ENCODE measurements at regions not wholly inside any gene's neighbourhood (a gene's known extent, or its start where the extent isn't known, plus 50 kb on each side); places are given as distances from the start of the nearest gene placed in this dataset.
"Not testable (repeated sequence)": the region's sequence is repeated elsewhere in the genome, so short reads cannot be mapped to it uniquely, and the experiment has no call there.

DNA sequence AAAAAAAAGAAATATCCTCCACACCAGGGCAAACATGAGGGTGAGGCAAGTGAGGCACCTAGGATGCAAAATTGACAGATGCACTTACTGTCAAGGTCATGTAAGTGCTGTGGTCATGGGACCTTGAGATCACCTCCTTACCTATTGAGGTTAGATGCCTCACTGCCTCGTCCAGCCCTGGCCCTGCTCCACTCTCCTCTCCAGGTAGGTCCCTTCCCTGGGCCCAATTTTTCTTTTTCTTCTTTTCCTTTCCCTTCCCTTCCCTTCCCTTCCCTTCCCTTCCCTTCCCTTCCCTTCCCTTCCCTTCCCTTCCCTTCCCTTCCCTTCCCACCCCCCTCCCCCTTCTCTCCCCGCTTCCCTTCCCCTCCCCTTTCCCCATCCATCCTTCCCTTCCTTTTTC lies 71.1 kb upstream of the DLG1 start:
- no peaks in the 10 kb centered on the region for H3K9me3 ChIP-seq (ENCODE audit: control insufficient read depth, insufficient read depth, low read depth, low read length)
- H3K36me3 ChIP-seq (ENCODE audit: control insufficient read depth, insufficient read depth, low read length) = no peaks in the 10 kb centered on the region
- peaks cover 37% of the 10 kb centered on the region for H3K4me1 ChIP-seq (ENCODE audit: control insufficient read depth, insufficient read depth, low read length)
- no peak overlapping the region for H3K27ac ChIP-seq (ENCODE audit: low read depth, low read length)
- no peak overlapping the region for H3K4me3 ChIP-seq (ENCODE audit: low read depth, low read length)
- no peaks in the 10 kb centered on the region for H3K27me3 ChIP-seq (ENCODE audit: control insufficient read depth, insufficient read depth, low read length)
- no peak overlapping the region for H3K9ac ChIP-seq (ENCODE audit: low read length)

- Histone ChIP-seq H3K27ac (ENCODE audit: low read depth, low read length) (no peak overlapping the region), H3K27me3 (ENCODE audit: control insufficient read depth, insufficient read depth, low read length) (no peaks in the 10 kb centered on the region), H3K9me3 (ENCODE audit: control insufficient read depth, insufficient read depth, low read depth, low read length) (no peaks in the 10 kb centered on the region), H3K9ac (ENCODE audit: low read length) (no peak overlapping the region), H3K4me1 (ENCODE audit: control insufficient read depth, insufficient read depth, low read length) (peaks cover 43% of the 10 kb centered on the region), H3K4me3 (ENCODE audit: low read depth, low read length) (no peak overlapping the region), H3K36me3 (ENCODE audit: control insufficient read depth, insufficient read depth, low read length) (no peaks in the 10 kb centered on the region)
Observed at GRCh38 chr3:197368821-197369220, 70.4 kb upstream of the DLG1 start.

DNA sequence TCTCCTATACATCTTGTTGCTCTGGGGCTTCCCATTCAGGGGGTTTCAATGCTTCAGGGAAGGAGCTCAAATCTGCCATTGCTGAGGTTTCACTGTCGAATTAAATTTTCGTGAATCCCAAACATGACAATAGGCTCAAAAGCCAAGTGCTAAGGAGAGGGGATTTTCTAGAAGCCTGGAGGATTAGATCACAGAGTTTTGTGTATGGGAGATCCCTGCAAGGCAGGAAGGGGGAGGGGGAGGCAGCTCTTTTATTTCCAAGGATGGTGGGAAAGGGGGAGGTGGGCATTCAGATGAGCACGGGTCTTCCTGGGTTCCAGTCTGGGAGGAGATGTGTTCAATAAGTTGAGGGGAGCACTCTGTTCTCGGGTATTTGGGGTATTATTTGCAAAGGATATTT lies 69.9 kb upstream of the DLG1 start:
- Histone ChIP-seq H3K9ac (ENCODE audit: low read length) (no peak overlapping the region), H3K4me3 (ENCODE audit: low read depth, low read length) (no peak overlapping the region), H3K9me3 (ENCODE audit: control insufficient read depth, insufficient read depth, low read depth, low read length) (no peaks in the 10 kb centered on the region), H3K4me1 (ENCODE audit: control insufficient read depth, insufficient read depth, low read length) (peaks cover 48% of the 10 kb centered on the region), H3K27ac (ENCODE audit: low read depth, low read length) (0 out of 2 replicates have a peak overlapping the region, but pooled peaks have one; percentile 39), H3K36me3 (ENCODE audit: control insufficient read depth, insufficient read depth, low read length) (no peaks in the 10 kb centered on the region), H3K27me3 (ENCODE audit: control insufficient read depth, insufficient read depth, low read length) (no peaks in the 10 kb centered on the region)

GRCh38 chr3:197367081-197367780 lies 68.8 kb upstream of the DLG1 start:
- Histone ChIP-seq H3K36me3 (ENCODE audit: control insufficient read depth, insufficient read depth, low read length) (no peaks in the 10 kb centered on the region), H3K9me3 (ENCODE audit: control insufficient read depth, insufficient read depth, low read depth, low read length) (peaks cover under 1% of the 10 kb centered on the region; the same call in 1 of the 2 replicates), H3K4me1 (ENCODE audit: control insufficient read depth, insufficient read depth, low read length) (peaks cover 50% of the 10 kb centered on the region), H3K27ac (ENCODE audit: low read depth, low read length) (no peak overlapping the region), H3K4me3 (ENCODE audit: low read depth, low read length) (no peak overlapping the region), H3K9ac (ENCODE audit: low read length) (no peak overlapping the region), H3K27me3 (ENCODE audit: control insufficient read depth, insufficient read depth, low read length) (no peaks in the 10 kb centered on the region)

DNA sequence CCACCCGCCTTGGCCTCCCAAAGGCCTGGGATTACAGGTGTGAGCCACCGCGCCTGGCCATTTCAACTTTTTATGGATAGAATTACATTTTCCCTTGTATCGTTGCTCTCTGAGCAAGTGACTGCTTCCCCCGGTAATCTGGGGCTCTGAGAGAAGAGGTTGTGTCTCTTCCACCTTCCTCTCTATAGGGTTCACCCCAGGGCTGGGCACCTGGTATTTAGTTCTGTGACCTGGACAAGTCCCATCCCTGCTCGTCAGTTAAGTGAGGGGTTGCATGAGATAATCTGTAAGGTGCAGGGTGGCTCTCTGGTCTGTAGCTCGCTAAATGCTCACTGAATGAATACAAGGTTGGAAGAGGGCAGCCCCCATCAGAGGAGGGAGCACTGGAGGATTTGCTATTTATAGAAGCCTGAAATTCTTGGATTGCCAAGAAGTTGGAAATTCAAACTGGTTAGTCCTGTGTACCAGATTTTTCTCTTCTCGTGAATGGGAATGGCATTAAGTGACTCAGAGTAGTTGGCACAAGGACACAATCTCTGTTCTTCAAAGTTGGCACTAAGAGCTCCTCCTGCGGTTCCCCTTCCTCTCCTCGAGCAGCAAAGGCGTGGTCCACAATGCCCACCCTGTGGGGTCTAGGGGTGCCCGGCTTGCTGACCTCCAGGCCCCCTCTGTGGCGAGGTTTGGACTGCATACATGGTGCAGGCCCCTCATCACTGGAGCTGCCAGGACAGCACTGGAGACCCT lies 68.1 kb upstream of the DLG1 start:
- H3K4me1 ChIP-seq (ENCODE audit: control insufficient read depth, insufficient read depth, low read length) = peaks cover 45% of the 10 kb centered on the region
- H3K27ac ChIP-seq (ENCODE audit: low read depth, low read length) = no peak overlapping the region
- H3K9ac ChIP-seq (ENCODE audit: low read length) = no peak overlapping the region

GRCh38 chr3:197365586-197365985 lies 67.2 kb upstream of the DLG1 start:
- peaks cover 45% of the 10 kb centered on the region for H3K4me1 ChIP-seq (ENCODE audit: control insufficient read depth, insufficient read depth, low read length)
- no peak overlapping the region for H3K9ac ChIP-seq (ENCODE audit: low read length)
- no peak overlapping the region for H3K4me3 ChIP-seq (ENCODE audit: low read depth, low read length)
- no peaks in the 10 kb centered on the region for H3K36me3 ChIP-seq (ENCODE audit: control insufficient read depth, insufficient read depth, low read length)
- peaks cover 11% of the 10 kb centered on the region for H3K9me3 ChIP-seq (ENCODE audit: control insufficient read depth, insufficient read depth, low read depth, low read length)
- H3K27me3 ChIP-seq (ENCODE audit: control insufficient read depth, insufficient read depth, low read length) = no peaks in the 10 kb centered on the region
- no peak overlapping the region for H3K27ac ChIP-seq (ENCODE audit: low read depth, low read length)

More for the DNA sequence above, 68.1 kb upstream of the DLG1 start:
- peaks cover 5% of the 10 kb centered on the region; the same call in 1 of the 2 replicates for H3K9me3 ChIP-seq (ENCODE audit: control insufficient read depth, insufficient read depth, low read depth, low read length)
- no peaks in the 10 kb centered on the region for H3K27me3 ChIP-seq (ENCODE audit: control insufficient read depth, insufficient read depth, low read length)
- H3K4me3 ChIP-seq (ENCODE audit: low read depth, low read length) = no peak overlapping the region
- no peaks in the 10 kb centered on the region for H3K36me3 ChIP-seq (ENCODE audit: control insufficient read depth, insufficient read depth, low read length)

GRCh38 chr3:197364410-197365071 lies 66.1 kb upstream of the DLG1 start:
- no peaks in the 10 kb centered on the region for H3K36me3 ChIP-seq (ENCODE audit: control insufficient read depth, insufficient read depth, low read length)
- H3K27ac ChIP-seq (ENCODE audit: low read depth, low read length) = no peak overlapping the region
- peaks cover 22% of the 10 kb centered on the region for H3K9me3 ChIP-seq (ENCODE audit: control insufficient read depth, insufficient read depth, low read depth, low read length)
- H3K4me1 ChIP-seq (ENCODE audit: control insufficient read depth, insufficient read depth, low read length) = peaks cover 45% of the 10 kb centered on the region
- H3K9ac ChIP-seq (ENCODE audit: low read length) = no peak overlapping the region
- no peaks in the 10 kb centered on the region for H3K27me3 ChIP-seq (ENCODE audit: control insufficient read depth, insufficient read depth, low read length)
- H3K4me3 ChIP-seq (ENCODE audit: low read depth, low read length) = no peak overlapping the region

- no peak overlapping the region for H3K27ac ChIP-seq (ENCODE audit: low read depth, low read length)
- H3K4me3 ChIP-seq (ENCODE audit: low read depth, low read length) = no peak overlapping the region
- peaks cover 29% of the 10 kb centered on the region for H3K9me3 ChIP-seq (ENCODE audit: control insufficient read depth, insufficient read depth, low read depth, low read length)
- H3K27me3 ChIP-seq (ENCODE audit: control insufficient read depth, insufficient read depth, low read length) = no peaks in the 10 kb centered on the region
- H3K4me1 ChIP-seq (ENCODE audit: control insufficient read depth, insufficient read depth, low read length) = peaks cover 42% of the 10 kb centered on the region
- no peak overlapping the region for H3K9ac ChIP-seq (ENCODE audit: low read length)
- H3K36me3 ChIP-seq (ENCODE audit: control insufficient read depth, insufficient read depth, low read length) = no peaks in the 10 kb centered on the region
Observed at GRCh38 chr3:197363553-197364409, 65.4 kb upstream of the DLG1 start.

- no peaks in the 10 kb centered on the region for H3K36me3 ChIP-seq (ENCODE audit: control insufficient read depth, insufficient read depth, low read length)
Observed at GRCh38 chr3:197362081-197362480, 63.7 kb upstream of the DLG1 start.

GRCh38 chr3:197360095-197360494 lies 61.7 kb upstream of the DLG1 start:
- not testable (repeated sequence) for H3K4me3 ChIP-seq (ENCODE audit: low read depth, low read length); H3K36me3 ChIP-seq (ENCODE audit: control insufficient read depth, insufficient read depth, low read length); H3K9ac ChIP-seq (ENCODE audit: low read length); H3K27me3 ChIP-seq (ENCODE audit: control insufficient read depth, insufficient read depth, low read length); H3K27ac ChIP-seq (ENCODE audit: low read depth, low read length)
- Histone ChIP-seq H3K9me3 (ENCODE audit: control insufficient read depth, insufficient read depth, low read depth, low read length) (peaks cover 33% of the 10 kb centered on the region), H3K4me1 (ENCODE audit: control insufficient read depth, insufficient read depth, low read length) (peaks cover 20% of the 10 kb centered on the region)

More at GRCh38 chr3:197362081-197362480, 63.7 kb upstream of the DLG1 start:
- Histone ChIP-seq H3K27ac (ENCODE audit: low read depth, low read length) (no peak overlapping the region), H3K27me3 (ENCODE audit: control insufficient read depth, insufficient read depth, low read length) (no peaks in the 10 kb centered on the region), H3K4me1 (ENCODE audit: control insufficient read depth, insufficient read depth, low read length) (peaks cover 27% of the 10 kb centered on the region), H3K9me3 (ENCODE audit: control insufficient read depth, insufficient read depth, low read depth, low read length) (peaks cover 33% of the 10 kb centered on the region), H3K9ac (ENCODE audit: low read length) (no peak overlapping the region), H3K4me3 (ENCODE audit: low read depth, low read length) (no peak overlapping the region)
